Upper lobe of left lung (tissue), 4 donors: ENCODE measurements at regions not wholly inside any gene's neighbourhood (a gene's known extent, or its start where the extent isn't known, plus 50 kb on each side); places are given as distances from the start of the nearest gene placed in this dataset.

ENCODE experiments used
- CTCF ChIP-seq, 6 experiments: fragments of 450-650 bp in 4 of 6; fragments of 200-600 bp in 2 of 6; sonication (generic) in 2 of 6; IDR thresholded peaks; one replicate each; pipeline ENCODE4 v1.5.1; 2016 to 2019; ENCODE audit warnings: antibody characterized with exemption in 6 of 6
- POLR2A ChIP-seq, 4 donors: fragments of 450-650 bp; IDR thresholded peaks; one replicate each; pipeline ENCODE4 v1.5.1; 2016 to 2017; ENCODE audit warnings: antibody characterized with exemption in 4 of 4, mild to moderate bottlenecking in 2 of 4
- POLR2AphosphoS5 ChIP-seq, 2 donors: sonication (generic); formaldehyde crosslinking; IDR thresholded peaks; one replicate each; pipeline ENCODE4 v1.5.1; 2017; ENCODE audit warnings: antibody characterized with exemption in 2 of 2

DNA sequence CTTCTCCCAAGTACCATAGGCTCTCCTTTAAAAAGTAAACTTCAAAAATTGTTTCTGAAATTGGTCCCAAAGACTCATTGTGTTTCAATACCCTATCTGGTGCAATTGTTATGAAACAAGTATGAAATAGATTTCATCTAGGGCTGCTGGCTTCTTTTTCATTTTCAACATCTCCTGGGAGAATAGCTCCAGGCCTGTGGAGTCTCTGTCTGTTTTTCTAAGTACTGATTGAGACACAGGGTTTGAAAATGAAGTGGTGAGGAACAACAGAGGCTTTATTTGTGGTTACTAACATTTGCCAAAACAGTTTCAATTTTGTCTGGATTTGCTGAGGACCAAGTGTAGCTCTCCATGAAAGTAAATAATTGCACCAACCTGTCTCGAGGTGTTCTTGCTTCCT lies 315.9 kb upstream of the LRATD1 start:
- TF ChIP-seq POLR2A (IDR thresholded peaks at IDR 0.05) (no peak), CTCF (IDR thresholded peaks at IDR 0.05) (no peak), POLR2AphosphoS5 (IDR thresholded peaks at IDR 0.05) (no peak)
